GM12865 (cell line): ENCODE measurements at regions not wholly inside any gene's neighbourhood (a gene's known extent, or its start where the extent isn't known, plus 50 kb on each side); places are given as distances from the start of the nearest gene placed in this dataset.

Experiments used
- DNase-seq: peaks from one replicate; pipeline ENCODE4 v3.0.0; 2010; ENCODE audit warnings: low read depth
- H3K4me3 ChIP-seq: 2 replicates; pipeline ENCODE4 v1.5.1; 2011; ENCODE audit warnings: mild to moderate bottlenecking, low read depth, low read length, control low read depth
- TF ChIP-seq, protein P1 (sequence below): IDR thresholded peaks from 2 replicates; pipeline ENCODE4 v1.5.1; 2011; ENCODE audit warnings: low read length, control low read depth, low read depth, inconsistent platforms; ENCODE audit not compliant: insufficient read depth; ENCODE audit errors: missing control alignments

DNA sequence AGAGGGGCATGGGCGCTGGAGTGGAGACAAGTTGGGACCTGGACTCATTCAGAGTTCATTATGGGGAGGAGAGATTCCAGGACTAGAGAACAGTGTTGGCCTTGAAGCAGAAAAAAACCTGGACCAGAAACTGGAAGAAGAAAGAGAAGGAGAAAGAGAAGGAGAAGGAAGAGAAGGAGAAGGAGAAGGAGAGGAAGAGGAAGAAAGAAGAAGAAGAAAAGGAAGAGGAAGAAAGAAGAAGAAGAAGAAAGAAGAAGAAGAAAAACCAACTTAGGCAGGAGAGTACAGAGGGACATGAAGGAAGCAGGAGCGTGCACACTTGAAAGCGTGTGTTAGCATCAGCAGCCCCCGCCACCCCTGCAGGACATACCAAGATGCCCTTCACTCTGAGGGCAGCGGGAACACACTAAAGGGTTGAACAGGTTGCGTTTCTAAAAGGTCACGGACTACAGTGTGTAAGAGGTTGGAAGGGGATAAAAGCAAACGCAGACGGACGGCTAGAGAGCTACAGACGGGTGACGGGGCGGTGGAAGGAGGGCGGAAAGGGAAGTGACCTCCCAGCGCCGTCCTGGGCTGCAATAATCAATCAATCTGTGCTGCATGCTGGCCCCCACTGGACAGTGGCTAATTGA is 95.3 kb downstream of the SEC61G start:
- TF ChIP-seq, protein P1, sequence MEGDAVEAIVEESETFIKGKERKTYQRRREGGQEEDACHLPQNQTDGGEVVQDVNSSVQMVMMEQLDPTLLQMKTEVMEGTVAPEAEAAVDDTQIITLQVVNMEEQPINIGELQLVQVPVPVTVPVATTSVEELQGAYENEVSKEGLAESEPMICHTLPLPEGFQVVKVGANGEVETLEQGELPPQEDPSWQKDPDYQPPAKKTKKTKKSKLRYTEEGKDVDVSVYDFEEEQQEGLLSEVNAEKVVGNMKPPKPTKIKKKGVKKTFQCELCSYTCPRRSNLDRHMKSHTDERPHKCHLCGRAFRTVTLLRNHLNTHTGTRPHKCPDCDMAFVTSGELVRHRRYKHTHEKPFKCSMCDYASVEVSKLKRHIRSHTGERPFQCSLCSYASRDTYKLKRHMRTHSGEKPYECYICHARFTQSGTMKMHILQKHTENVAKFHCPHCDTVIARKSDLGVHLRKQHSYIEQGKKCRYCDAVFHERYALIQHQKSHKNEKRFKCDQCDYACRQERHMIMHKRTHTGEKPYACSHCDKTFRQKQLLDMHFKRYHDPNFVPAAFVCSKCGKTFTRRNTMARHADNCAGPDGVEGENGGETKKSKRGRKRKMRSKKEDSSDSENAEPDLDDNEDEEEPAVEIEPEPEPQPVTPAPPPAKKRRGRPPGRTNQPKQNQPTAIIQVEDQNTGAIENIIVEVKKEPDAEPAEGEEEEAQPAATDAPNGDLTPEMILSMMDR, result no peak
- no peak for DNase-seq
- peak overlapping the region; percentile 14; the same call in 1 of the 2 replicates for H3K4me3 ChIP-seq

DNA sequence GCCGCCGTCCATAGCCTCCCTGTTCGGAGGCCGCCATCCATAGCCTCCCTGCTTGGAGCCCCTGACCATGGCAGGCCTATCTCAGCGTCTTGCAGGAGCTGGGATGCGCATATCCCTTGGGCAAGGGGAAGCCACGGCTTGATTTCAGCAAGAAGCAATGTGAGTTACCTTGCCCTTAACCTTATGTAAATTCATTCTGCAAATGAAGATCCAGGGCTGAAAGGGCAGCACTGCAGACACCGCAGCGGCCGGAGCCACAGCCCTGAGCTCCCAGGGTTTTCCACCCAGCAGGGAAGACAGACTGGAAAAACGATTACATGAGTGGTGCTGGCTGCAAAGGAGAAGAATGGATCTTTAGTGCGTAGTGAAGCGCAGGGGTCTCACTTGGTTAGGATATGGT is 95.8 kb downstream of the SEC61G start:
- TF ChIP-seq, protein P1, result no peak
- no peak overlapping the region for H3K4me3 ChIP-seq
- no peak for DNase-seq

DNA sequence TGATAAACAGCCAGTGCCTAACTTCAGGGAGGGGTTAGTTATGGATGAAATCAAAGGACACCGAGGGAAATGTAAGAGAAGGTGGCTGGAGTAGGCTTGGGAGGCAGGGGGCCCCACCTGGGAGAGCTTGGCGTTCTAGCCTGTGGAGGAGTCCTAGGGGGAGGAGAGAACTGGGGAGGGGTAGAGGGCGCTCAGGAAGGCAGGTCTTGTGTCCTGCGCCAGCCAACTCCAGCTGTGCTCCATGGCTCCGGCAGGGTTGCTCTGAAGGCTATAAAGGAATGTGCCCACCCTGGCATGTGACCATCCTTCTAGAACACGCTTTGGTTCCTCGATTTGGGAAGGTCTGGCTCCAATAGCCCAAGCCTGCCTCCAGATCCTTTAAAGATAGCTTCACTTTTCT is 96.3 kb downstream of the SEC61G start:
- DNase-seq, result no peak
- no peak overlapping the region for H3K4me3 ChIP-seq
- TF ChIP-seq, protein P1, result no peak

DNA sequence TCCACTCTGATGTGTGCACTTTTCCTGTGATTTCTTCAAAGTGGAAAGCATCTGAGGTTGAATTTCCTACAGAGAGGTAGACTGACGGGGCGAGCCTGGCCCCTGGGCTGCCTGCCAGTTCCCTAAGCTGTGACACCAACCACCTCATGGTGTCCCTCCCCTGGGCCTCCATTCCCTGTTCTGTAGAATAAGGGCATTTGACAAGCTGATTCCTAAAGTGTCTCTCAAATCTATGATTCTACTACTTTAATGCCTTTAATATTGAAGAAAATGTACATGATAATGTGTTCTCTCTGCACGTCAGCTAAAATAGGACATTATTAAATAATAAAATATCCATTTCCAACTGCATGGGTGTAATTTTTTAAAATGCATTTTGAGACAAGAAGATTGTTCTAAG is 105.1 kb downstream of the SEC61G start:
- TF ChIP-seq, protein P1, result no peak
- DNase-seq, result no peak
- no peak overlapping the region for H3K4me3 ChIP-seq

DNA sequence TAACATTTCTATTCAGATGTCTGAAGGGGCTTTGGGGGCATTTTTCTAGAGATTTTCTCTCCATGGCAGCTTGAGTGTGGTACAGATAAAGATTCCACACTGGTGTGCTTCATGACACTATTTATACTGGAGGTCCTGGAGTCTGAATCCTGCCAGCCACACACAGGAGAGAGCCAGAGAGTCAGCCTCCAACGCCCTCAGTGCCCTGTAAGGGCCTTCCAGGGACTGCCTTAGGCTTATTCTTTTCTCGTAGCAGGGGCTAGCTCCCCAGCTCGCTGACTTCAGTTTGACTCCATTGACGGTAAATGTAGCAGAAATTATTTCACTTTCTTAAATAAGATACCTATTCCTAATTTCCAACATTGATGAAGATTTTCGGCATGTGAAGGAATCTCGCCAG is 100.9 kb downstream of the VSTM2A start:
- no peak for DNase-seq
- TF ChIP-seq, protein P1, result no peak

DNA sequence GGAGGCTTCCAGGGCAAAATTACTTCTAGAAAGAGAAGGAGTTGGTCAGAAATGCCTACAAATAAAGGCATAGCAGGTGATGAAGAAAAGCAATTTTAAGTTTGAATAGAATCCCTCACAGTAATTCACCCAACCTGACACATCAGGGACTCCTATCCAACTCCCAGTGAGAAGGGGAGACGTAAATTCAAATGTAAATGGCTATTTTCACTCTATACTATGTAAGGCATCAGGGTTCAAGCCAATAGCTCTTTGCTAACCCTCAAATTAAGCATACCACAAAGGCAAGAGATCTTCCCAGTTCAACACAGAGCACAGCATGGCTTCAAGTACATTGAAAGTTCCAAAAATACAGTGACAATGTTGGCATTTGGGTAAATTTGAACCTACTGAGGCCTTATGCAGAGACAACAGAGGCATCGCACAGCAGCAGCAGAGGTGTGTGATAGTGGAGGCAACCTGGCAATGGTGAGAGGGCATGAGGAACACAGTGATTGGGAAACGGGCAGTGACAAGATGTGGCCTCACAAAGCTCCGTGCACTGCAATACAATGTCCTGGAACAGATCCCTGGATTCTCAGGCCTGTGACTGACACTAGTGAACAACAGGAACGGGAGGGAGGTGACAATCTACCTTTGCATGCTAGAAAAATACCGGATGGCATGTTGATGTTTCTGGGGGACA is 95.7 kb downstream of the VSTM2A start:
- H3K4me3 ChIP-seq, result no peak overlapping the region
- TF ChIP-seq, protein P1, result no peak
- no peak for DNase-seq

More for the DNA sequence above, 100.9 kb downstream of the VSTM2A start:
- H3K4me3 ChIP-seq, result no peak overlapping the region

DNA sequence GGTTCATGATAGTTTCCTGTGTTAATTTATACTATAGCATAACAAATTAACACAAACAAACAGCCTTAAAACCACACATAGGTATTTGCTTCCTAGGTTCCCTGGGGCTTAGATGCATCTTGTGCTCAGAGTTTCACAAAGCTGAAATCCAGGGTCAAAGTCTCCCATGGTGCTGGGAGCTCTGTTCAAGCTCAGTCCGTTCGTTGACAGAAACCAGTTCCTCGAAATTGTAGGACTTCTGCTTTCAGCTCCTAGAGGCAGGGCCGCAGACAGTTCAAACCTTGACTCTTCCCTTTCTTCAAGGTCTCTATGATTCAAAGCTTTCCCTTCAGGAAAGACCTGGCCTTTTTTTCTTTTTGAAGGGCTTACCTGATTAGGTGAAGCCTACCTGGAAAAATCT is 90.5 kb downstream of the VSTM2A start:
- DNase-seq, result no peak
- TF ChIP-seq, protein P1, result no peak
- H3K4me3 ChIP-seq, result no peak overlapping the region
